ENCODE measurements at regions not wholly inside any gene's neighbourhood (a gene's known extent, or its start where the extent isn't known, plus 50 kb on each side); places are given as distances from the start of the nearest gene placed in this dataset. TPM values are rescaled to one million over a fixed set of nuclear protein-coding genes. Genes with fewer than 3 reads are reported as not detected.

Small RNA genes lying in the stretch of these regions (small RNA-seq; reads per million reads assigned to genes)
- gene RNU6-812P (ENCODE audit: low replicate concordance), result not detected
- gene RNU6-827P (ENCODE audit: low replicate concordance), result not detected

Data from tongue (tissue), 1 donor.